Caco-2 (cell line): ENCODE measurements at regions not wholly inside any gene's neighbourhood (a gene's known extent, or its start where the extent isn't known, plus 50 kb on each side); places are given as distances from the start of the nearest gene placed in this dataset.

Experiments used
- BruUV-seq: library from RNA; stranded (reverse); fragments of 400-500 nt; replicated peaks from 2 replicates; lab custom pipeline; 2021; lab: Mats Ljungman, UMichigan
- CTCF ChIA-PET: fragments of 300-600 bp; sonication (Branson Sonifier 250); formaldehyde crosslinking; loops from one replicate; lab custom pipeline; 2022; ENCODE audit warnings: antibody characterized with exemption; lab: Charles Lee
- POLR2A ChIA-PET: fragments of 300-600 bp; sonication (Branson Sonifier 250); formaldehyde crosslinking; loops from one replicate; lab custom pipeline; 2022; ENCODE audit warnings: antibody characterized with exemption; lab: Charles Lee
- DNase-seq, 2 experiments: peaks; one replicate each; pipeline versions ENCODE4 v3.0.0 to v3.0.0-alpha.2; 2020 to 2022
- H3K27me3 ChIP-seq: replicated peaks from 2 replicates; pipeline ENCODE4 v1.6.0; 2011; ENCODE audit warnings: low read length; ENCODE audit not compliant: control insufficient read depth, insufficient read depth
- H3K36me3 ChIP-seq: 2 replicates; pipeline ENCODE4 v1.5.1; 2011; ENCODE audit warnings: low read length; ENCODE audit not compliant: control insufficient read depth, insufficient read depth
- H3K4me1 ChIP-seq: fragments of 250-450 bp; sonication (Bioruptor Pico); 2 replicates; pipeline ENCODE4 v1.5.1; 2020; ENCODE audit warnings: mild to moderate bottlenecking
- H3K4me3 ChIP-seq: 2 replicates; pipeline ENCODE4 v1.5.1; 2011; ENCODE audit warnings: low read depth, mild to moderate bottlenecking, control low read depth, low read length
- H3K9me3 ChIP-seq: fragments of 250-450 bp; sonication (Bioruptor Pico); 2 replicates; pipeline ENCODE4 v1.5.1; 2020; ENCODE audit warnings: mild to moderate bottlenecking, moderate library complexity
- H3K27ac Mint-ChIP-seq: one replicate; pipeline ENCODE4 v1.8.0; 2022; ENCODE audit warnings: mixed read lengths; ENCODE audit not compliant: unreplicated experiment
- H3K27me3 Mint-ChIP-seq: one replicate; pipeline ENCODE4 v1.8.0; 2022; ENCODE audit warnings: mixed read lengths; ENCODE audit not compliant: insufficient read depth, unreplicated experiment
- H3K36me3 Mint-ChIP-seq: one replicate; pipeline ENCODE4 v1.8.0; 2022; ENCODE audit warnings: mild to moderate bottlenecking, mixed read lengths; ENCODE audit not compliant: insufficient read depth, unreplicated experiment
- H3K4me1 Mint-ChIP-seq: one replicate; pipeline ENCODE4 v1.8.0; 2022; ENCODE audit warnings: low read depth, mixed read lengths; ENCODE audit not compliant: unreplicated experiment
- H3K4me3 Mint-ChIP-seq: one replicate; pipeline ENCODE4 v1.8.0; 2022; ENCODE audit warnings: mild to moderate bottlenecking, moderate library complexity, mixed read lengths; ENCODE audit not compliant: unreplicated experiment
- H3K9me3 Mint-ChIP-seq: one replicate; pipeline ENCODE4 v1.8.0; 2022; ENCODE audit warnings: mixed read lengths; ENCODE audit not compliant: unreplicated experiment
- CTCF ChIP-seq, 2 experiments: fragments of 200-600 bp in 1 of 2; IDR thresholded peaks; 1 replicate in 1 of 2; 2 replicates in 1 of 2; pipeline versions ENCODE4 v1.5.1 to v1.8.0; 2011 to 2022; ENCODE audit warnings: antibody characterized with exemption in 1 of 2, control low read depth in 1 of 2, inconsistent platforms in 1 of 2, low read depth in 1 of 2, low read length in 1 of 2, mild to moderate bottlenecking in 1 of 2, moderate library complexity in 1 of 2; ENCODE audit not compliant: insufficient read depth in 1 of 2, severe bottlenecking in 1 of 2, unreplicated experiment in 1 of 2
- intact Hi-C: fragments of 100-400 bp; cut with micrococcal nuclease; formaldehyde crosslinking; loops from one replicate; pipeline ENCODE4 v1.10.0; 2022; ENCODE audit not compliant: unreplicated experiment

GRCh38 chr2:184520441-184520840 lies 77.9 kb upstream of the ZNF804A start:
- no TSS peak for BruUV-seq
- no peaks in the 10 kb centered on the region for H3K27me3 Mint-ChIP-seq
- H3K4me3 Mint-ChIP-seq: no peak overlapping the region
- H3K27ac Mint-ChIP-seq: no peak overlapping the region
- no peaks in the 10 kb centered on the region for H3K36me3 Mint-ChIP-seq
- DNase-seq: no peak
- H3K4me1 ChIP-seq: no peaks in the 10 kb centered on the region
- no peaks in the 10 kb centered on the region for H3K9me3 ChIP-seq
- H3K4me1 Mint-ChIP-seq: no peaks in the 10 kb centered on the region
- CTCF ChIA-PET: no interaction called here
- H3K9me3 Mint-ChIP-seq: no peaks in the 10 kb centered on the region
- TF ChIP-seq CTCF (IDR thresholded peaks at IDR 0.05; ENCODE audit: insufficient read depth in 1 of 2, low read depth in 1 of 2, low read length in 1 of 2, severe bottlenecking in 1 of 2, unreplicated experiment in 1 of 2): no peak
- POLR2A ChIA-PET: no interaction called here
- H3K27me3 ChIP-seq: no peaks in the 10 kb centered on the region
- no peak overlapping the region for H3K4me3 ChIP-seq
- no peaks in the 10 kb centered on the region for H3K36me3 ChIP-seq
- intact Hi-C loops: no loop called here

- H3K4me3 ChIP-seq: no peak overlapping the region
- H3K27me3 ChIP-seq: no peaks in the 10 kb centered on the region
- H3K36me3 Mint-ChIP-seq: no peaks in the 10 kb centered on the region
- TF ChIP-seq CTCF (IDR thresholded peaks at IDR 0.05; ENCODE audit: insufficient read depth in 1 of 2, low read depth in 1 of 2, low read length in 1 of 2, severe bottlenecking in 1 of 2, unreplicated experiment in 1 of 2): no peak
- CTCF ChIA-PET: interaction anchor here (0.9 kb wide), 1 partner anchor 20 kb away, joined by 3 read pairs; no protein-coding TSS in a partner anchor
- no peak overlapping the region for H3K27ac Mint-ChIP-seq
- intact Hi-C loops: no loop called here
- DNase-seq: no peak
- H3K4me1 ChIP-seq: no peaks in the 10 kb centered on the region
- H3K4me3 Mint-ChIP-seq: no peak overlapping the region
- H3K36me3 ChIP-seq: no peaks in the 10 kb centered on the region
- H3K9me3 Mint-ChIP-seq: no peaks in the 10 kb centered on the region
- BruUV-seq: no TSS peak
- no peaks in the 10 kb centered on the region for H3K27me3 Mint-ChIP-seq
- H3K4me1 Mint-ChIP-seq: no peaks in the 10 kb centered on the region
- POLR2A ChIA-PET: no interaction called here
- H3K9me3 ChIP-seq: peaks cover 5% of the 10 kb centered on the region; the same call in 1 of the 2 replicates
These were observed 74.6 kb upstream of the ZNF804A start for GRCh38 chr2:184523732-184524131.

GRCh38 chr2:184524551-184525382 lies 73.6 kb upstream of the ZNF804A start:
- Mint-ChIP-seq H3K4me3 (no peak overlapping the region), H3K27ac (no peak overlapping the region), H3K4me1 (no peaks in the 10 kb centered on the region), H3K36me3 (no peaks in the 10 kb centered on the region), H3K9me3 (no peaks in the 10 kb centered on the region), H3K27me3 (no peaks in the 10 kb centered on the region)
- BruUV-seq: no TSS peak
- DNase-seq: no peak
- Histone ChIP-seq H3K9me3 (peaks cover 5% of the 10 kb centered on the region; the same call in 1 of the 2 replicates), H3K27me3 (no peaks in the 10 kb centered on the region), H3K4me1 (no peaks in the 10 kb centered on the region), H3K36me3 (no peaks in the 10 kb centered on the region), H3K4me3 (no peak overlapping the region)
- ChIA-PET CTCF (interaction anchor here (0.9 kb wide), 1 partner anchor 21 kb away, joined by 3 read pairs; no protein-coding TSS in a partner anchor), POLR2A (no interaction called here)
- TF ChIP-seq CTCF (IDR thresholded peaks at IDR 0.05; ENCODE audit: insufficient read depth in 1 of 2, low read depth in 1 of 2, low read length in 1 of 2, severe bottlenecking in 1 of 2, unreplicated experiment in 1 of 2): no peak
- intact Hi-C loops: no loop called here
